Keratinocyte (primary cell): ENCODE measurements at regions not wholly inside any gene's neighbourhood (a gene's known extent, or its start where the extent isn't known, plus 50 kb on each side); places are given as distances from the start of the nearest gene placed in this dataset.

ENCODE experiments used
- DNase-seq: peaks from one replicate; pipeline ENCODE4 v3.0.0-alpha.2; 2011; ENCODE audit warnings: low read depth, missing footprints, low spot score
- FAIRE-seq: peaks from 2 replicates; lab custom pipeline; 2011; peaks lifted over from hg19 to GRCh38; lab: Jason Lieb, UNC
- H2AFZ ChIP-seq: 2 replicates; pipeline ENCODE4 v1.6.0; 2012; ENCODE audit warnings: low read length, control low read depth, inconsistent platforms; ENCODE audit not compliant: control insufficient read depth
- H3K27ac ChIP-seq: 2 replicates; pipeline ENCODE4 v1.5.1; 2011; ENCODE audit warnings: low read length; ENCODE audit not compliant: control insufficient read depth, insufficient read depth
- H3K27me3 ChIP-seq: 3 replicates; pipeline ENCODE4 v1.6.0; 2011; ENCODE audit warnings: low read length; ENCODE audit not compliant: control insufficient read depth, insufficient read depth; ENCODE audit errors: extremely low read depth
- H3K36me3 ChIP-seq, 2 experiments: 2 replicates in 1 of 2; 3 replicates in 1 of 2; pipeline ENCODE4 v1.5.1; 2011; ENCODE audit warnings: low read length in 2 of 2, mild to moderate bottlenecking in 1 of 2; ENCODE audit not compliant: control insufficient read depth in 2 of 2, insufficient read depth in 2 of 2; ENCODE audit errors: extremely low read depth in 1 of 2
- H3K4me1 ChIP-seq: 3 replicates; pipeline ENCODE4 v1.5.1; 2011; ENCODE audit warnings: low read length; ENCODE audit not compliant: control insufficient read depth, insufficient read depth; ENCODE audit errors: extremely low read depth
- H3K4me2 ChIP-seq: 3 replicates; pipeline ENCODE4 v1.6.0; 2011; ENCODE audit warnings: low read depth, low read length; ENCODE audit not compliant: control insufficient read depth, insufficient read depth; ENCODE audit errors: extremely low read depth
- H3K4me3 ChIP-seq, 3 experiments: fragments of 200-600 bp in 1 of 3; sonication (generic) in 1 of 3; 2 replicates in 2 of 3; 3 replicates in 1 of 3; pipeline ENCODE4 v1.5.1; 2011 to 2016; ENCODE audit warnings: low read length in 3 of 3, mild to moderate bottlenecking in 3 of 3, control low read depth in 2 of 3, inconsistent platforms in 1 of 3, low read depth in 1 of 3, mixed read lengths in 1 of 3, mixed run types in 1 of 3, moderate library complexity in 1 of 3; ENCODE audit not compliant: control insufficient read depth in 2 of 3, insufficient read depth in 2 of 3; ENCODE audit errors: extremely low read depth in 1 of 3
- H3K79me2 ChIP-seq: 2 replicates; pipeline ENCODE4 v1.6.0; 2012; ENCODE audit warnings: low read length; ENCODE audit not compliant: control insufficient read depth, insufficient read depth
- H3K9ac ChIP-seq: 3 replicates; pipeline ENCODE4 v1.6.0; 2011; ENCODE audit warnings: low read length; ENCODE audit not compliant: control insufficient read depth, insufficient read depth; ENCODE audit errors: extremely low read depth
- H3K9me1 ChIP-seq: 3 replicates; pipeline ENCODE4 v1.6.0; 2011; ENCODE audit warnings: low read length; ENCODE audit not compliant: control insufficient read depth, insufficient read depth; ENCODE audit errors: extremely low read depth
- H3K9me3 ChIP-seq: 2 replicates; pipeline ENCODE4 v1.5.1; 2012; ENCODE audit warnings: low read depth, low read length; ENCODE audit not compliant: control insufficient read depth
- H4K20me1 ChIP-seq: 3 replicates; pipeline ENCODE4 v1.6.0; 2011; ENCODE audit warnings: low read length; ENCODE audit not compliant: control insufficient read depth, insufficient read depth; ENCODE audit errors: extremely low read depth
- CTCF ChIP-seq, 3 experiments: IDR thresholded peaks in 1 of 3; conservative IDR thresholded peaks in 1 of 3; optimal IDR thresholded peaks in 1 of 3; 2 replicates in 2 of 3; 3 replicates in 1 of 3; pipeline versions ENCODE3 to v1.5.1; 2011; ENCODE audit warnings: low read length in 3 of 3, mild to moderate bottlenecking in 3 of 3, moderate library complexity in 2 of 3, control low read depth in 1 of 3, inconsistent platforms in 1 of 3; ENCODE audit not compliant: insufficient read depth in 2 of 3; ENCODE audit errors: extremely low read depth in 1 of 3
- EZH2 ChIP-seq: IDR thresholded peaks from one replicate; pipeline ENCODE4 v1.6.1; 2012; ENCODE audit warnings: inconsistent platforms, mild to moderate bottlenecking, low read length, moderate library complexity
- dilution Hi-C: fragments of 300-500 bp; cut with MboI; formaldehyde crosslinking; loops from one replicate; pipeline ENCODE4 v1.7.0; 2020; ENCODE audit warnings: low sequenced_read_pairs; ENCODE audit not compliant: extremely low pct_ligation_motif_present

- Histone ChIP-seq H2AFZ (peak overlapping the region; percentile 45), H3K4me2 (peak overlapping the region; percentile 75), H4K20me1 (no peaks in the 10 kb centered on the region), H3K4me1 (peaks cover 28% of the 10 kb centered on the region), H3K9ac (peak overlapping the region; percentile 8), H3K36me3 (no peaks in the 10 kb centered on the region), H3K27ac (peak overlapping the region; percentile 51), H3K9me3 (no peaks in the 10 kb centered on the region), H3K9me1 (no peaks in the 10 kb centered on the region), H3K4me3 (peak overlapping the region in 1 of 3 experiments; percentile 40), H3K79me2 (no peaks in the 10 kb centered on the region), H3K27me3 (no peaks in the 10 kb centered on the region)
- FAIRE-seq (peak; percentile 93), DNase-seq (no peak)
- dilution Hi-C loops: no loop called here
- no peak for TF ChIP-seq EZH2
- TF ChIP-seq CTCF (optimal IDR thresholded peaks at IDR 0.05 in 1 of 3, IDR thresholded peaks at IDR 0.05 in 1 of 3, conservative IDR thresholded peaks at IDR 0.05 in 1 of 3; ENCODE audit: extremely low read depth in 1 of 3, insufficient read depth in 2 of 3, low read length in 3 of 3): no peak
Measured at GRCh38 chr14:98293576-98293975, 978.4 kb downstream of the BCL11B start.

GRCh38 chr14:98296895-98297294 lies 975.1 kb downstream of the BCL11B start:
- no peaks in the 10 kb centered on the region for H3K27me3 ChIP-seq
- no peak overlapping the region for H2AFZ ChIP-seq
- H3K79me2 ChIP-seq: no peaks in the 10 kb centered on the region
- H3K36me3 ChIP-seq: no peaks in the 10 kb centered on the region
- H4K20me1 ChIP-seq: no peaks in the 10 kb centered on the region
- H3K4me3 ChIP-seq: no peak overlapping the region
- TF ChIP-seq CTCF (optimal IDR thresholded peaks at IDR 0.05 in 1 of 3, IDR thresholded peaks at IDR 0.05 in 1 of 3, conservative IDR thresholded peaks at IDR 0.05 in 1 of 3; ENCODE audit: extremely low read depth in 1 of 3, insufficient read depth in 2 of 3, low read length in 3 of 3): no peak
- TF ChIP-seq EZH2: no peak
- DNase-seq (no peak), FAIRE-seq (no peak)
- no peak overlapping the region for H3K4me2 ChIP-seq
- no peaks in the 10 kb centered on the region for H3K9me3 ChIP-seq
- dilution Hi-C loops: no loop called here
- H3K9me1 ChIP-seq: no peaks in the 10 kb centered on the region
- no peak overlapping the region for H3K27ac ChIP-seq
- H3K9ac ChIP-seq: no peak overlapping the region
- H3K4me1 ChIP-seq: peaks cover 15% of the 10 kb centered on the region
